ENCODE measurements at regions not wholly inside any gene's neighbourhood (a gene's known extent, or its start where the extent isn't known, plus 50 kb on each side); places are given as distances from the start of the nearest gene placed in this dataset.

DNA sequence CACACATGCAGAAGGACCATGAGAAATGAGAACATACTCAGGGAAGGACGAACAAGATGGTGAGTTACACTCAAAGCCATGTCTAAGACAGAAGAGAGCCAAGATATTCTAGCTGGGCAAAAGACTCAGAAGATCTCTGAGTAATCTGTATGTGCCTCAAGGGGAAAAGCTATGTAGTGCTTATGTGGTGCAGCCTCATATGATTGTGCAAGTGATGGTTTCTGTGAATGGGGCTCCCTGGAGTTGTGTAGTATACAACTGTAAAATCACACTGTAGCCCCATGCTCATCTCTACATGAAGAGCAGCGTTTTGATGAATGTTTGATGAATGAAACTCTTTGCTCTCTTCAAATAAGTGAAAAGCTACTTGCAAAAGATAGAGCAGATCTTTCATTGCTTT is 57.5 kb downstream of the OSR1 start:
- no peak for DNase-seq

DNA sequence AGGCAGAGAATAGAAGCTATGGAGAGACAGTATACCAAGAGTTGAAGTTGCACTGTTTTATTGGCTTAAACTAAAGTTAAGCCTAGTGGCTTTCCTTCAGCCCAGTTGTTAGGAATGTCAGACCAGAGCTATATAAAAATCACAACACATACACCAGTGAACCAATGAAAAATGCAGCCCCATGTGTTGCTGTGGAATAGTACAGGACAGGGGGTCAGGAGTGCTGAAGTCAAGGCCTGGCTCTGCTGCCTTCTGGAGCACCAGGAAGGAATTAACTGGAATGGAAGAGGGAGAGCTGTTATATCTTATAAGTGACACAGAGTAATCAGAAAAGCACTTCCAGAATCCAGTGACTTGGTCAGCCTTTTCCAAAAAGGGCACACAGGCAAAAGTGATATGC is 58.9 kb downstream of the OSR1 start:
- DNase-seq = no peak

DNA sequence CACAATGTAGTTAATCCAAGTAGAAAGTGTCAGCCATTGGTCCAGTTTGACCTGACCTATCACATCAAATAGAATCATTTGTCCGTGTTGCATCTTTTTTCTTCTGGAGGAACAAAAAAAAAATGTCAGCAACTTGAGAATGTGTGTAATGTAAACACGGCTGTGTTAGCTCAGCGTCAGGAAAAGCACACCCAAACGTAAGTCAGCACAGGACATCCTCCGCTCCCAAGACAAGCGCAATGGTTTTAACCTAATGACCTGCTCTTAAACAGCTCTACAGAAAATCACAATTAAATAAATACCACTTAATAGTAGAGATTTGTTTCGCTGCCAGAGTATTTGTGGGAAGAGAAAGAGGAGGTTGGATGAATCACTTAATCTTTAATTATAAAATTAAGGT is 59.4 kb downstream of the OSR1 start:
- no peak for DNase-seq

DNA sequence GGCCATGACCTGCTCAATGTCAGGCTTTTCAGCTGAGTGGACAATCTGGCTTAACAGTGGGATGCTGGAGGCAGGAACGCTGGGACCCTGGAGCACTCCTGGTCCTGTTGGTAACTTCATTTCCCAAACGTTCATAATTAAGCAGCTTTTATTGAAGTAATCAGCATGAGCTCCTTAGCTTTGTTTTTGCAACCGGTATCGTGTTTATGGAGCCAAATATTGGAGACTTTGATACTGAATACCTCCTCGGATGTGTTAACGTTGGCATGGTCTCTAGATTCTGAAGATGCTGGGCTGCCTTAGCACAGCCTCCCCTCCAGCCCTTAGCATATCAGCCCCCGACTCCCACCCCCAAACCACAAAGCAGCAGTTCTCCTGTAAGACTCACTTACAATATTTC is 60.7 kb downstream of the OSR1 start:
- DNase-seq = no peak

DNA sequence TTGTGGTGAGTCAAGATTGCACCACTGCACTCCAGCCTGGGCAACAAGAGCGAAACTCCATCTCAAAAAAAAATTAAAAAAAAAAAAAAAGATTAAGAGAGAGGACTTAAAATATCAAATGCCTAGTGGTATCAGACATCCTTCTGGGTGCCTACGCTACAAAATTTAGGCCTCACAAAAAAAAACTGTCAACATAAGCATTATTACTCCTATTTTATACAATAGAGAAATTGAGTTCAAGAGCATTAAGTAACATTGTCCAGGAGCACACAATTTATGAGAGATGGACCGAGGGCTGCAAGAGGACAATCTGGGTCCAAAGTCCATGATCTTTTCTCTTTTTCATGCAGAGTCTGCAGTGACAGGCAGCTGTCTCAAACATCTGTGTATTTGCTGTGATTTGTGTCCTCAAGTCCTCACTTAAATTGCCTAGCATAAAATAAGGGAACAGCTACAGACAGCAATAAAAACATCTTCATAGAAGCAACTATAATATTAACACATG is 62.4 kb downstream of the OSR1 start:
- no peak for DNase-seq

DNA sequence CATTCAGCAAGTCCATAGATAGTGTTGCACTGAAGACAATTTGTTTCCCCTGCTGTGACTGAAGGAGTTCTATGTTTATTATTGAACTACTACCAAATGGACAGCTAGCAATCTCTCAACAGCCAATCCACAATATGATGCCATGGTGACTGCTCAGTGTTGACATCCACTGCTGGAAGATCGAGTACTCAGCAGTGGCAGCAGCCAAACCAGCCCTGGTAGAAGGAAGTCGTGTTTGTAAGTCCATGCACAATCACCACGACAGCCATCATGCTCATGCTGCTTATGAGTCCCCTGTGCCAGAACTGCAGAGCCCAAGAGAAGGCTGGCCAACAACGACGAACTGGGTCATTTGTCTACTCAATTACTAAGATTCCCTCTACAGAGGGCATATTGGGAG is 66.4 kb downstream of the OSR1 start:
- DNase-seq = no peak

DNA sequence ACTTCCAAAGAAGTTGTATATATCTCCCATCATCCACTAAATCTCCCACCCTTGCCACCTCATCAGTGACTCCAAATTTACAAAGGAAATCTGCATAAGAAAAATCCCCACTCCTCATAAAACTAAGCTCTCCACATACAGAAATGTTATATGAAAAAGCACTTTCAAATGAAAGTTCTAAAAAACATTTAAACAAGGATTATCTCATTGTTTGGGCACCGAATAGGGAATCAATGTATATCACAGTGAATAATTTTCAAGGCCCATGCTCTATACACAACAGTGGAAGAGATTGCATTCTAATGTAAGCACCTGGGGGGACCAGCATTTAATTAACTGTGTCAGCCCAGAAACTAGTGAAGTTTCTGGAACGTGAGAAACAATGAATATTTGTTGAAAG is 70.1 kb downstream of the OSR1 start:
- DNase-seq = no peak

DNA sequence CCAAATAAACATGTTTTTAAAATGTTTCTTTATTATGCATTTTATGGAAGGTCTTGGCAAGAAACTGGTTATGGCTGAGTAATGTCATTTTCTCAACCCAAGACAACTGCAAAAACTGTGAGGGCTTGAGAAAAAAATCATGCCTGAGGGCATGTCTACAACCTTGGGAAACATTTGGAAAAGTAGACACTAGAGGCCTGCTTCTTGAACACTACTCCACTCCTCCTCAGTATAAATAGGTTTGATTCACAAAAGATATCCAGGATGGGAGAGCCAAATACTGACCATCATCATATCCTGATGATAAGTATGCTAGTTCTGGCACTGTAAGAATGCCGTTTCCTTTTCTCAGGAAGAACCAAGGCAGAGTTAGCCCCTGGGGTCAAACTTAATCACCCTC is 71.1 kb downstream of the OSR1 start:
- DNase-seq = no peak

DNA sequence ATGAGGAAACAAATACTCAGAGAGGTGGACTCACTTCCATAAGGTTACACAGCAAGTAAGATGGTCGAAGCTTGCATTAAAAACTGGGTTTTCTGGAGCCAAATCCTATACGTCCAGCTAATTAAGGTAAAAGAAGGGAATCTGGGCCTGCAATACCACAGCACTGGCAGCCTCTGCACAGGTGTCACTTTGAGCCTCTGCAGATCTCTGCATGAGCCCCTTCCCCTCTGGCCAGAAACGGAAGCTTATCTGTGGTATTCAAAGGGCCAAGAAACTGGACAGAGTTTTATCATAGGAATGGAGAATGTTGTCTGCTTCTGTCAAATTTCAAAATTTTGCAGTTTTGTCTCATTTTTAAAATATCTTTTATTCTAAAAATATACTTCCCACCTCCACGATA is 76.1 kb downstream of the OSR1 start:
- no peak for DNase-seq

DNA sequence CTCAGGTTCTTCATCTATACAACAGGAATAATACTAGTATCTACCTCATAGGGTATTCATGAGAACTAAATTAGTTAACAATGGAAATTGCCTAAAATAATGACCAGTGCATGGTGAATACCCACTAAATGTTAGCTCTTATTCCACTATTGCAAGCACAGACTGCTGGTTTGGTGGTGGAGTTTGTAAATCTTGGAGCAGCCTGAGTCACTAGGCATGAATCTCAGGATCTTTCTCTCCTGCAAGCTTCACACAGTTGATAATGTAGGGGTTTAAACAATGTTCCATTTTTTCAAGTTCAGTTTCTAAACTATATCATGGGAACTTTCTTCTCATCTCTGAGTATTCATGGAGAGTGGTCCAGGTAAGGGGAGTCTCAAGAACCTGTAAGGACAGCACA is 84.0 kb downstream of the OSR1 start:
- DNase-seq = no peak

DNA sequence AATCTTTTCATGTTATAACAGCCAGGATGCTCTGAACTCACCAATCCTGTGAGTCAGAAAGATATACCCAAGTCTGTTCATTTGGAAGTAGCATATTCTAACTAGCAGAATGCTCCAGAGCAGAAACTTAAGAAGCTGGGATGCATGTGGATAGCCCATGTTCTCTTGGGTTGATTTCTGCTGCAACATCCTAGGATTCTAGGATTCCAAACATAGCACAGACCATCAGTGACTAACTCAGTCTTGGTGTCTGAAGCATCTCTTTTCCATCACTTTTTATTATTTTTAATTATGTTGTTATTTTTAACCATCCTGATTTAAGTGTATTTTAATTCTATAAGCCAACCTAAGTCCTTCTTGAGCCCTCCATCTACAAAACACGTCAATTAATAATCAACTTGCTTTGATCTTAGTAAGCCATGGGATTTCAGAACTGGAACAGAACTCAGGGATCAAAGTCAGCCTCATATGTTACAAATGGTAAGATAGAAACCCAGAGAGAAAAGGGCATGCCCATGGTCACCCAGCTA is 85.4 kb downstream of the OSR1 start:
- DNase-seq = no peak

DNA sequence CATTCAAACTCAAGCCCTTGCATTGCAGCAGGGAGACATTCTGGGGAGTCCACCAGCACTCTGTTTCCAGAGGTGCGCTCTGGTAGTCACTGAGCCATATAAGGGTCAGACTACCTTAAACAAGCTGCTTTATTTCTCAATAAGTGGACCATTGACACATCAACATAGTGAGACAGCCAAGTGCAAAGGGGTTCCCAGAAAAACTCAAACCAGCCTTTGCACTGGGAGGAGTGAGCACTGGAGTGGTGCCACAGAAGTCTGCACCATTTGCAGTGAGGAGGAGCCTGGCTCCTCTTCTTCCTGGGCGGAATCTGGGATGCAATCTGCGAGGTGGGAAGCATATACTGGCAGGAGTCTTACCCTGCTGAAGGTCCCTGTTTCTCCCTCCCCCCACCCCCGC is 86.4 kb downstream of the OSR1 start:
- DNase-seq = no peak

DNA sequence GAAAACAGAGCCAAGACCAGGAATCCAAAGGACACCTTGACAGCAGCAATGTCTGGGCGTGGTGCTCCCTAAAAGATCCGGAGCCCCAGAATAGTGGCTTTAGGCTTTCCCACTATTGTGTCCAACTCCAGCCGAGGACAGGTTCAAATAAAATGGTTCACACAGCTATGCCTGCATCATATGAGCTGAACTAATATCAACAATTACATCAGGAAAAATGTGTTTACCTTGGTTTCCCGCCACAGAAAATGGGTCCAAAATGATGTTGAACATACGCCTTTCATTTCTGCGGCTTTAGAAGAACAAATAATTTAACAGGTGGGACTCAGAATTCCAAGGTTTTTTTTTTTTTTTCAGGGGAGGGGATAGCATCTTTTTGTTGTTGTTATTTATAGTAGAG is 93.6 kb downstream of the OSR1 start:
- DNase-seq = no peak

DNA sequence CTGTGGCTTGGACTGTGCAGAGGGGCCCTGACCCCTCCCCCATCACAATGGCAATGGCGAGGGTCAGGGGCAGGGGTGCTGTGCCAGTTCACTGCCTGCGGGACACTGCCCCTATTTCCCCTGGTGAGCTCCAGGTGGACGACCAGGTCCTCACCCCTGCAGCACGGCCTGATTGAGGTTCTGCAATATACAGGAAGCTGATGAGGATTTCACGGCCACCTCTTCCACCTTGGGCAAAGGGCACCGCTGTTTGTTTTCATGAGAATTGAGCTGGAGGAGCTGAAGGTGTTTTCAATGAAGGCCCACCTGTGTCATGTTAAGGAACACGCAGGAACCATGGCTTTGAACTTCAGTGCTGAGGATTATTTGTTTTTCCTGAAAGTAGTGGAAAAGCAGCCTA is 96.3 kb downstream of the OSR1 start:
- DNase-seq = no peak

DNA sequence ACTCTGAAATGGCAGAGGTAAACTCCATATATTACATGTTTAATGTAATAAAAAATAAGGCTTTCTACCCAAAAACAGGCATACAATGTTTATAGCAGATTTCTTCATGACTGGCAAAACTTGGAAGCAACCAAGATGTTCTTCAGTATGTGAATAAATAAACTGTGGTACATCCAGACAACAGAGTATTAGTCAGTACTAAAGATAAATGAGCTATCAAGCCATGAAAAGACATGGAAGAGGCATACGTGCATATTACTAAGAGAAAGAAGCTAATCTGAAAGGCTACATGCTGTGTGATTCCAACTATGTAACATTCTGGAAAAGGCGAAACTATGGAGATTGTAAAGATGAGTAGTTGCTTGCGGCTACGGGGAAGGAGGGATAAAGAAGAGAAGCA is 97.4 kb downstream of the OSR1 start:
- DNase-seq = no peak

DNA sequence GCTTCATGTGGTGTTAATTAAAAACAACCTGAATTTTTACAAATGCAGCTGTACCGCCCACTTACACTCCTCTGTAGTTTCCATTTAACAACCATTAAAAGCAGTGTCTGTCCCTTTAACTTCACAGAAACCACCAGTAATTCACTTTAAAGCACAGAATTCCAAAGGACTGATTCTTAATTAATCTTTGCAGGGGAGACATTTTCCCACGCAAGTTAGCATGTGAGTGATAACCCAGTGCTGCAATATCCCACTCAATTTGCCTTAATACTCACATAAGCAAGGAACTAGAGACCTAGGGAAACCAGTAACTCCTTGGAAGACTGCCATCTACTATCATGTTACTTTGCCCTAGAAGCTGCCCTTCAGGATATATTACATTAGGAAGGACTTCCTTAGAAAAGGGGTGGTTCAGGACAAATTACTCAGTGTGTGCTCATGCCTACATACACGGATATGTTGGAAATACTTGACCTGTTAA is 102.3 kb downstream of the OSR1 start:
- no peak for DNase-seq

DNA sequence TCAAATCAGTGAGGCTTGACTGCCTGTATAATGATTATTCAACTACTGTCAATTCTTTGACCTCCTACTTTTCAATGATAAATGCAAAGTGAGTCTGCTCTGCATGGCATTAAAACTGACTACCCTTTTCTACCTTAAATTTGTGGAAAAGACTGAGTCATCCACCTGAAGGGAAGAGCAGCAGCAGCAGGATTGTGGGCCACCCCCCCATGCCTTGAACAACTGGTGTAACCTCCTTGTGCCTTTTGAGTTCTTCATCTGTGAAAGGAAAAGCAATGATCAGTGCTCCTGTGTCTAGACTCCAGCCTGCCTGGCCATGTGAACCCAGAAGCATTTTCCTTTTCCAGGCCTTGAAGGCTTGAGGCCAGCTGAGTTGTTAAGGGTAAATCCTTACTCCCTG is 102.9 kb downstream of the OSR1 start:
- DNase-seq = no peak

DNA sequence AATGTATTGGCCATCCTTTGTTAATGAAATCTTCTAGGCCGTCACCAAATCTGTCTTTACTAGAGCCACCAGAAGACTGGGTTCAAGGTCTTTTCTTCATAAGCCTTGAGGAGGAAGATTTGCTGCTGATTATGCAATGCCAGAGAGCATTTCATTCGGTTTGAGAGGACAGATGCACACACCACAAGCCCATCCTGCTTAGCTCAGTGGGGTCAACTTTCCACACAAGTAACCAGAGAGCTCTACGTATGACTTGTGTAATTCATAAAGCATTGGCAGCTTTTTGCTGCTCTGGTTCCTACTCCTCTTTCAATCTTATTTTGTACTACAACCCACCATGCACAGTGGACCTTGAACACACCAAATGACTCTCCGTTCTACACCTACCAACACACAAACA is 106.9 kb downstream of the OSR1 start:
- DNase-seq = no peak

DNA sequence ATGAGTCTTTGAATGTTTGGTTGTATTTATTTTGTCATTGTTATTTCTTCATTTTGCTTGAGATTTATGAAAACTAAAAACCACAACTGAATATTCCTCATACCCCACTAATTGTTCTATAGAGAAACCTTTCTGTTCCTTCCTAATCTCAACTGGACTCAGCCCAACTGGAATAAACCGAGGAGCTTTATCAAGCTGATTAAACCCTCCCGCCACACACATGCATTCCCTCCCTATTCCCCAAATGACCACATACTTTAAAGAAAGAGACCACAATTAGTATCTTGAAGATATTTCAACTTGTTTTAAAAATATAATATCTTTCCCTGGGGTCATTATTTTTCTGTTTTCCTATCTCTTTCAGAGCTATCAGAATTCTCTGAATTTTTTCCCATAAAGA is 107.5 kb downstream of the OSR1 start:
- DNase-seq = no peak

DNA sequence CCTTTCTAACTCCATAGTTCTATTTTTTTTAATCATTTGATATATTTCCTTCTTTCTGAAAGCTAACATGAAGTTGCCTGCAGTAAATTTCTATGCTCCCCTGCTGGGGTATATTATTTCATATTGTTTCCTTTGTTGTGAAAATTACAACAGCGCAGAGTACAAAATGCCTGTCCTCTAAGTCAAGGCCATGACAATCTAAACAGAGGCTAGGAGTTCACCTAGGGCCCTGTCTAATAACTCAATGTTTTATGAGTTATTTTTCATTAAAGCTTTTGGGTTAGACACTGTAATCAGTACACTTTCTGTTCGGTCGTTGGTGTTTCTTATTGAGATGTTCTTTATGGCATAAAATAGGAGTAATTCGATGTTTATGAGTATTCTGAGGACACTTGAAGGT is 111.2 kb downstream of the OSR1 start:
- DNase-seq = no peak

DNA sequence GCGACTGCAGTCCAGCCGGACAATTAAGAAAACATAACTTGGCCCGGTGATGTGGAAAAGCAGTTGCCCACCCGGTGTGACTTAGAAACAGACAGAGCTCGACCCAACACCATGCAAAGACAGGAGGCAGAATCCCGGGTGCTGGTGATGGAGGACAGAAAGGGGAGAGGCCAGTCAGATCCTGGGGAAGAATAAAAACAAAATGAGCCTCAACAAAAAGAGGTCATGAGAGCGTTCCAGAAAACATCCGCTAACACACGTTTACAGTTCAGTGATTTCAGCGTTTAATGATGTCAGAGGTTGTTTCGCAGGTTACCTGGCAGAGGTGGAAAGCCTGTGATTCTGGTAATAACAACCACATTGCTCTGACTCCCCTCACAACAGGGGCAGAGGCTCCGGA is 111.9 kb downstream of the OSR1 start:
- no peak for DNase-seq

DNA sequence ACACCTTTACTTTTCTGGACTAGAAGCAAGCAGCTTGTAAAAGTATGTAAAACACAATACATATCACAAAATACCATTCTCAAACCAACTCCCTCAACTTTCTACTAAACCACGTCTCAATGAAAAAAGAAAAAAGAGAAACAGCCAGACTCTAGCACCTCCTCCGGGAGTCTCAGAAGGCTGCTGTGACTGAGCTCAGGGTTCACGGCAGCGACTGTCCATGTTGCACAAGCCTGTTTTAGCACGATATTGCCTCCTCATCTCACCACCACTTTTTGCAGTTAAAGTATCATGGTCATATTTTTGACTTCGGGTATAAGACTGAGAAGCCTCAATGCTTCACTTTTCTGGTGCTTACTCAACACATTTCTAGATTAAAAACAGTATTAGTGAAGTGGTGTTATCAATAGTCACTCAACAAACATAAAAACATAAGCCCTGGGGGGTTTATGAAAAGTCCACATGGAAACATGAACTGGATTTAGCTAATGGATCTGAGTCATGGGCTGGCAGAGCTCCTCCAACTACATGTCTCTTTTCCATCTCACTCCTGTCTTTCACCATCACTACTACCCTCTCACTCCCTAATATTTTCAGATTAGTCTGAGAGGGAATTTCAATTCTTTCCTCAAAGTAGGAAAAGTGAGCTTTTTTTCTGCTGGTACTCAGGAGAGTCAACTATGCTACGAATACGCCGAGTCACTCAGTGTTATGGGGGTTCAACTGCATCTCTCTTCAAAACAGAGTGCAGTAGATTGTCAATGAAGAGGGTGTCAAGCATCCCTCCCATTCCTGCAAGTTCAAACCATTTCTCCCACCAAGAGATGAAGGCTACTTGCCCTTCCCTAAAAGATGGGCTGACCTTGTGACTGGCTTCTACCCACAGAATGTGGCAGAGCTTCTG is 113.7 kb downstream of the OSR1 start:
- DNase-seq = no peak

DNA sequence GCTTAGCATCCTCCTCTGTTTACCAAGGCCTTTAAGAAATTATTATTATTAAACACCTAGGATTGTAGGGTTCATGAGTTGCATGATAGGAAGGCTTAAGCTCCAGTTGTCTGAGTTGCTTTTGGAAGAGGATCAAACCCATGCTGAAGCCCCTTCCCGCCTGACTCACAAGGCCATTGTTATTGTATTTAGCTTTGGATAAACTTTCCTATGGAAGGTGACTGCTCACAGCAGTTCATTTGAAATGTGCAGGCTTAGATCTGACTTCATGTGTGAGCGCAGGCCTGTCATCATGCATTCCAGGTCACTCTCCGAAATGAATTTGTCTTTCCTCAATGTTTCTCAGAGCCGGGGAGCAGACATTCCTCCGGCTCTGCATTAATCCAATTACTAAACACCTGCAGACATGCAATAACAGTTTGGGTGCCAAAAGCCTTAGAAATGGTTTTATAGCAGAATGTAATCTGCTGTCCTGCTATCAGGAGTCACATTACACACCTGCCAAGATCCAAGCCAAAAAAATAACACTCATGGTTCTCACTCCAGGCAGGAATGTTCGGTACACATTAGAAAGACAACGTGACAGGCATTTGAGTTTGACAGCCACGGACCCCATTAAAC is 119.9 kb downstream of the OSR1 start:
- DNase-seq = no peak

DNA sequence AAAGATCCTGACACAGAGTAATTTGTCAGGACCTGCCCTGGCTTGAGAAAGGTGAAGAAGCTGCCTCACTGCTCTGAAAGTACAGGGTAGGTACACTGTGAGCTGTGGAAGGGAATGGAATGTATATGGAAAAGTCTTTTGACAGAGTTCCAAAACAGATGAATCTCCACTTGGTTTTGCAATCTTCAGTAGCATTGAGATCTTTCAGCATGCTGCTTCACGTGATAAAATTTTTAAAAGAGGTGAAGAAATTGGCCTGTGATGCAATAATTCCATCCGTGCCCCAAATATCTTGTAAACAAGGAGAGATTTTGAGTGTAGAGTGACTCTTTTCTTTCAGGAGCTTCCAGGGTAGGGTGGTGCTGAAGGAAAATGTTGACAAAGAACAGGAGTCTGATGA is 123.1 kb downstream of the OSR1 start:
- no peak for DNase-seq

Measured in hippocampal formation (tissue), 2 donors.